ENCODE measurements at regions not wholly inside any gene's neighbourhood (a gene's known extent, or its start where the extent isn't known, plus 50 kb on each side); places are given as distances from the start of the nearest gene placed in this dataset.

GRCh38 chr7:53638517-53638916 is 603.1 kb downstream of the POM121L12 start:
- no peaks in the 10 kb centered on the region for H3K36me3 ChIP-seq
- H3K27ac ChIP-seq: no peak overlapping the region
- H3K27me3 ChIP-seq (replicated peaks; ENCODE audit: insufficient read depth): no peaks in the 10 kb centered on the region
- no peaks in the 10 kb centered on the region for H3K9me3 ChIP-seq
- DNase-seq (ENCODE audit: low spot score): no peak
- intact Hi-C loops (cut with DNase I): no loop called here
- H3K4me3 ChIP-seq: no peak overlapping the region
- no peaks in the 10 kb centered on the region for H3K4me1 ChIP-seq (replicated peaks)
- TF ChIP-seq POLR2A (IDR thresholded peaks at IDR 0.05): no peak
- TF ChIP-seq, protein P1, sequence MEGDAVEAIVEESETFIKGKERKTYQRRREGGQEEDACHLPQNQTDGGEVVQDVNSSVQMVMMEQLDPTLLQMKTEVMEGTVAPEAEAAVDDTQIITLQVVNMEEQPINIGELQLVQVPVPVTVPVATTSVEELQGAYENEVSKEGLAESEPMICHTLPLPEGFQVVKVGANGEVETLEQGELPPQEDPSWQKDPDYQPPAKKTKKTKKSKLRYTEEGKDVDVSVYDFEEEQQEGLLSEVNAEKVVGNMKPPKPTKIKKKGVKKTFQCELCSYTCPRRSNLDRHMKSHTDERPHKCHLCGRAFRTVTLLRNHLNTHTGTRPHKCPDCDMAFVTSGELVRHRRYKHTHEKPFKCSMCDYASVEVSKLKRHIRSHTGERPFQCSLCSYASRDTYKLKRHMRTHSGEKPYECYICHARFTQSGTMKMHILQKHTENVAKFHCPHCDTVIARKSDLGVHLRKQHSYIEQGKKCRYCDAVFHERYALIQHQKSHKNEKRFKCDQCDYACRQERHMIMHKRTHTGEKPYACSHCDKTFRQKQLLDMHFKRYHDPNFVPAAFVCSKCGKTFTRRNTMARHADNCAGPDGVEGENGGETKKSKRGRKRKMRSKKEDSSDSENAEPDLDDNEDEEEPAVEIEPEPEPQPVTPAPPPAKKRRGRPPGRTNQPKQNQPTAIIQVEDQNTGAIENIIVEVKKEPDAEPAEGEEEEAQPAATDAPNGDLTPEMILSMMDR (IDR thresholded peaks at IDR 0.05): no peak
- no peak for TF ChIP-seq POLR2AphosphoS5 (IDR thresholded peaks at IDR 0.05)

GRCh38 chr7:53641091-53641490 is 605.7 kb downstream of the POM121L12 start:
- intact Hi-C loops (cut with DNase I): no loop called here
- DNase-seq (ENCODE audit: low spot score): no peak

DNA sequence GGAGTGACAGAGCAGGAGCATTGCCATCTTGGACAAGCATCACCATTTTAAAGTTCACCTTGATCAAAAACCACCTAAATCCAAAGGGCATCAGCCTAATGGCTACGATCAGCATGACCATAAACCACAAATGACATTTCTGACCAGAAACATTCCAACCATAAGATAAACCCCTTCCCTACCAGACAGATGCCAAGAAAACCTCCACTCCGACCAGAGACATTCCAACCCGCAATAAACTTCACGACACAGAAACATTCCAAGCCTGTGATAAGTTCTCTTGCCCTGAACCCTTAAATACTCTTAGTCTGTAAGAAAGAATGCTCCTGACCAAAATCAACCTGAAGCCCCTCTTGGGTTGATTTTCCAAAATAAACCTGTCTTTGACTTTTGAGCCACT is 606.9 kb downstream of the POM121L12 start:
- Histone ChIP-seq H3K4me3 (no peak overlapping the region), H3K36me3 (no peaks in the 10 kb centered on the region)
- intact Hi-C loops (cut with DNase I): no loop called here

More at GRCh38 chr7:53641091-53641490, 605.7 kb downstream of the POM121L12 start:
- Histone ChIP-seq H3K4me3 (no peak overlapping the region), H3K36me3 (no peaks in the 10 kb centered on the region), H3K4me1 (replicated peaks) (no peaks in the 10 kb centered on the region), H3K27me3 (replicated peaks; ENCODE audit: insufficient read depth) (no peaks in the 10 kb centered on the region), H3K9me3 (no peaks in the 10 kb centered on the region), H3K27ac (no peak overlapping the region)
- TF ChIP-seq POLR2A (IDR thresholded peaks at IDR 0.05) (no peak), POLR2AphosphoS5 (IDR thresholded peaks at IDR 0.05) (no peak)
- TF ChIP-seq, protein P1 (IDR thresholded peaks at IDR 0.05): no peak

GRCh38 chr7:53642866-53643265 is 607.4 kb downstream of the POM121L12 start:
- H3K4me1 ChIP-seq (replicated peaks): no peaks in the 10 kb centered on the region
- H3K27me3 ChIP-seq (replicated peaks; ENCODE audit: insufficient read depth): no peaks in the 10 kb centered on the region
- 53% methylated on average over 2 of the region's 2 CpGs for WGBS
- no peak overlapping the region for H3K27ac ChIP-seq
- intact Hi-C loops (cut with DNase I): no loop called here
- H3K36me3 ChIP-seq: no peaks in the 10 kb centered on the region
- TF ChIP-seq POLR2A (IDR thresholded peaks at IDR 0.05): no peak
- TF ChIP-seq, protein P1 (IDR thresholded peaks at IDR 0.05): no peak
- TF ChIP-seq POLR2AphosphoS5 (IDR thresholded peaks at IDR 0.05): no peak
- H3K9me3 ChIP-seq: no peaks in the 10 kb centered on the region
- no peak for DNase-seq (ENCODE audit: low spot score)
- no peak overlapping the region for H3K4me3 ChIP-seq

More for the DNA sequence above, 606.9 kb downstream of the POM121L12 start:
- Histone ChIP-seq H3K4me1 (replicated peaks) (no peaks in the 10 kb centered on the region), H3K27me3 (replicated peaks; ENCODE audit: insufficient read depth) (no peaks in the 10 kb centered on the region), H3K27ac (no peak overlapping the region), H3K9me3 (no peaks in the 10 kb centered on the region)
- no peak for DNase-seq (ENCODE audit: low spot score)
- TF ChIP-seq, protein P1 (IDR thresholded peaks at IDR 0.05): no peak
- no peak for TF ChIP-seq POLR2A (IDR thresholded peaks at IDR 0.05)
- no peak for TF ChIP-seq POLR2AphosphoS5 (IDR thresholded peaks at IDR 0.05)
- 60% methylated on average over 4 of the region's 4 CpGs for WGBS

GRCh38 chr7:53656881-53657280 is 621.4 kb downstream of the POM121L12 start:
- no peak overlapping the region for H3K4me3 ChIP-seq
- no peaks in the 10 kb centered on the region for H3K27me3 ChIP-seq (replicated peaks; ENCODE audit: insufficient read depth)
- no peaks in the 10 kb centered on the region for H3K9me3 ChIP-seq
- no peak for DNase-seq (ENCODE audit: low spot score)
- no peak for TF ChIP-seq POLR2AphosphoS5 (IDR thresholded peaks at IDR 0.05)
- TF ChIP-seq, protein P1 (IDR thresholded peaks at IDR 0.05): no peak
- no peak for TF ChIP-seq POLR2A (IDR thresholded peaks at IDR 0.05)
- H3K27ac ChIP-seq: no peak overlapping the region
- WGBS: 91% methylated on average over 1 of the region's 1 CpG
- no peaks in the 10 kb centered on the region for H3K36me3 ChIP-seq
- intact Hi-C loops (cut with DNase I): no loop called here
- no peaks in the 10 kb centered on the region for H3K4me1 ChIP-seq (replicated peaks)

Measured in prostate gland (tissue), 2 donors.